ENCODE measurements at regions not wholly inside any gene's neighbourhood (a gene's known extent, or its start where the extent isn't known, plus 50 kb on each side); places are given as distances from the start of the nearest gene placed in this dataset.

DNA sequence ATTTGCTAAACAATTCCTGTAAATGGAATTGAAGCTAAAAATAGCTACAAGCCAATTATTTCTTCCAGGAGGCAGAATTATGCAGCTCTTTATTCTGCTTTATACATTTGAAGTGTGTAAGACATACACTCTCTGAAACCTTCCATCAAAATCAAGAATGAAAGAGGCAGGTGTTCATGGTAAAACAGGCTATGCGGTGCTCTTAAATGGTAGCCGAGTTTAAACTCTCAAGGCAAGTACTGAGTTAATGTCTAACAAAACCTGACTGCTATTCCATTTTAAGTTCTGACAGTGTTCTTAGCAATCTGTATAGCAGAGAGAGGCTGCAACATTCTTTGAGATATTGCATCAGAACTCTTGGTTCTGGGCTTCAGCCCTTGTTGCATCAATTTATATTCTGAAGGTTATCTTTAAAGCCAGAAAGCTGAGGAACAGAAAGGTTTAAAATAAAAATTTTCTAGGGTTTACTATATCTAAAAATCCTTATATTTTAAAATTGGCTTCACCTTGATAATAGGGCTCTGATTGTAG, 248.3 kb upstream of the CCNG1 start:
- Histone ChIP-seq H4K8ac (replicated peaks; ENCODE audit: insufficient read length, low read depth, low read length) (no peak overlapping the region), H3K79me1 (ENCODE audit: insufficient read depth, low read depth, low read length, poor library complexity, severe bottlenecking) (no peaks in the 10 kb centered on the region), H4K91ac (ENCODE audit: insufficient read length, low read depth, low read length) (no peak overlapping the region), H3K14ac (ENCODE audit: insufficient read depth, low read length) (no peak overlapping the region), H2AK5ac (ENCODE audit: insufficient read length, low read length) (no peak overlapping the region), H2BK20ac (ENCODE audit: low read depth, low read length, poor library complexity, severe bottlenecking) (no peak overlapping the region), H3K23me2 (ENCODE audit: insufficient read length, low read depth, low read length, poor library complexity, severe bottlenecking) (no peaks in the 10 kb centered on the region), H2AFZ (ENCODE audit: low read length) (no peak overlapping the region), H3K56ac (ENCODE audit: insufficient read length, low read depth, low read length) (no peak overlapping the region), H2BK12ac (ENCODE audit: insufficient read length, low read depth, low read length) (no peak overlapping the region), H3K9me3 (ENCODE audit: control insufficient read depth, low read depth, low read length) (no peaks in the 10 kb centered on the region), H2BK15ac (ENCODE audit: low read depth, low read length) (no peak overlapping the region), H3K18ac (ENCODE audit: insufficient read length, low read depth, low read length) (no peak overlapping the region), H4K5ac (ENCODE audit: insufficient read length, low read depth, low read length) (no peak overlapping the region), H3K27ac (ENCODE audit: insufficient read length, low read depth, low read length) (no peak overlapping the region), H3K4me1 (ENCODE audit: insufficient read depth, low read length) (no peaks in the 10 kb centered on the region), H3K4ac (ENCODE audit: low read depth, low read length) (no peak overlapping the region), H3K4me2 (ENCODE audit: insufficient read depth, insufficient read length, low read length) (no peak overlapping the region), H4K20me1 (ENCODE audit: control insufficient read depth, insufficient read depth, insufficient read length) (no peaks in the 10 kb centered on the region), H3K9ac (ENCODE audit: extremely low read depth, insufficient read length, low read length) (no peak overlapping the region), H3K27me3 (ENCODE audit: insufficient read depth, low read length) (no peaks in the 10 kb centered on the region), H3K23ac (ENCODE audit: insufficient read length, low read depth, low read length) (no peak overlapping the region), H3K79me2 (ENCODE audit: insufficient read depth, low read length) (no peaks in the 10 kb centered on the region), H2BK120ac (ENCODE audit: low read depth, low read length, poor library complexity, severe bottlenecking) (no peak overlapping the region), H2BK5ac (ENCODE audit: insufficient read length, low read length) (no peak overlapping the region), H3T11ph (ENCODE audit: low read length) (no peak overlapping the region)
- peaks cover 0 to 8% (median 3%) of the 10 kb centered on the region in 3 experiments; a peak in 1 of 7 replicates for H3K36me3 Mint-ChIP-seq (ENCODE audit: insufficient read depth in 1 of 3, low read depth in 3 of 3)
- no peak overlapping the region for H3K27ac Mint-ChIP-seq
- H3K4me3 Mint-ChIP-seq: no peak overlapping the region
- no peaks in the 10 kb centered on the region for H3K27me3 Mint-ChIP-seq (ENCODE audit: low read depth)
- H3K9me3 Mint-ChIP-seq: peaks cover 11 to 12% of the 10 kb centered on the region in 2 experiments
- no peak for DNase-seq
- WGBS (ENCODE audit: extremely low coverage, insufficient read length, low lambda C conversion rate): no CpG with 5 or more reads among the region's 2 CpGs
- TF ChIP-seq, protein P1, sequence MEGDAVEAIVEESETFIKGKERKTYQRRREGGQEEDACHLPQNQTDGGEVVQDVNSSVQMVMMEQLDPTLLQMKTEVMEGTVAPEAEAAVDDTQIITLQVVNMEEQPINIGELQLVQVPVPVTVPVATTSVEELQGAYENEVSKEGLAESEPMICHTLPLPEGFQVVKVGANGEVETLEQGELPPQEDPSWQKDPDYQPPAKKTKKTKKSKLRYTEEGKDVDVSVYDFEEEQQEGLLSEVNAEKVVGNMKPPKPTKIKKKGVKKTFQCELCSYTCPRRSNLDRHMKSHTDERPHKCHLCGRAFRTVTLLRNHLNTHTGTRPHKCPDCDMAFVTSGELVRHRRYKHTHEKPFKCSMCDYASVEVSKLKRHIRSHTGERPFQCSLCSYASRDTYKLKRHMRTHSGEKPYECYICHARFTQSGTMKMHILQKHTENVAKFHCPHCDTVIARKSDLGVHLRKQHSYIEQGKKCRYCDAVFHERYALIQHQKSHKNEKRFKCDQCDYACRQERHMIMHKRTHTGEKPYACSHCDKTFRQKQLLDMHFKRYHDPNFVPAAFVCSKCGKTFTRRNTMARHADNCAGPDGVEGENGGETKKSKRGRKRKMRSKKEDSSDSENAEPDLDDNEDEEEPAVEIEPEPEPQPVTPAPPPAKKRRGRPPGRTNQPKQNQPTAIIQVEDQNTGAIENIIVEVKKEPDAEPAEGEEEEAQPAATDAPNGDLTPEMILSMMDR (conservative IDR thresholded peaks at IDR 0.05): no peak
- peaks cover 8 to 10% of the 10 kb centered on the region in 2 experiments for H3K4me1 Mint-ChIP-seq
